ENCODE measurements at regions not wholly inside any gene's neighbourhood (a gene's known extent, or its start where the extent isn't known, plus 50 kb on each side); places are given as distances from the start of the nearest gene placed in this dataset.

DNA sequence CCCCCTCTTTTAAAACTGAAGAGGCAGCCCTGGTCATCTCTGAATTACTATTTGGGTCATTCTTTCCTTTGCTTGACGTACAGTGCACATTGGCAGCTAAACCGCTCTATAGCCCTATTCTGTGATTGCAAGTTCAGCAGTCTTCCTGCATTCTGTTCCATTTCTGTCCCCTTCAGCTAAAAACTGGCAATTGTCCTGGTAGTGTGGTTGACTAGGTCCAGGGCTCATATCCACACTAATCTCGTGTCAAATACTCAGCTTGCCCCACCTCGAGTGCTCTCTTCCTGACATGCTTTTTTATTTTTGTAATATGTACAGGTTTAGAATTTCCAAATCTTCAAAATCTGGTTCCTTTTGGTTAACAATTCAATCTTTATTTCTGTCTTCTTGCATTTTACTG, 282.1 kb downstream of the THBS2 start:
- Histone ChIP-seq H3K79me2 (ENCODE audit: insufficient read depth, low read length) (no peaks in the 10 kb centered on the region), H3K4me1 (ENCODE audit: insufficient read depth, low read length) (no peaks in the 10 kb centered on the region), H4K20me1 (ENCODE audit: insufficient read depth, low read length) (no peaks in the 10 kb centered on the region), H3K9ac (ENCODE audit: low read depth, low read length) (no peak overlapping the region), H3K4me3 (ENCODE audit: low read depth in 1 of 2, low read length in 2 of 2) (no peak overlapping the region), H3K27ac (ENCODE audit: low read length) (no peak overlapping the region), H3K27me3 (ENCODE audit: insufficient read depth, low read length, poor library complexity) (no peaks in the 10 kb centered on the region), H3K9me3 (ENCODE audit: insufficient read depth, low read length, severe bottlenecking) (no peaks in the 10 kb centered on the region), H2AFZ (ENCODE audit: low read depth, low read length) (no peak overlapping the region), H3K36me3 (ENCODE audit: insufficient read depth, low read length) (no peaks in the 10 kb centered on the region), H3K4me2 (ENCODE audit: insufficient read depth, low read length) (no peak overlapping the region)
- DNase-seq (no peak), ATAC-seq (ENCODE audit: insufficient read depth, low read depth) (no peak)
- TF ChIP-seq EZH2 (IDR thresholded peaks at IDR 0.05; ENCODE audit: borderline replicate concordance, low read depth, low read length, severe bottlenecking), result no peak
- no peak for TF ChIP-seq CTCF (IDR thresholded peaks at IDR 0.05; ENCODE audit: borderline replicate concordance, extremely low read depth, low read length, poor library complexity, severe bottlenecking)

- Histone ChIP-seq H3K4me2 (ENCODE audit: insufficient read depth, low read length) (no peak overlapping the region), H3K4me1 (ENCODE audit: insufficient read depth, low read length) (no peaks in the 10 kb centered on the region), H3K9me3 (ENCODE audit: insufficient read depth, low read length, severe bottlenecking) (no peaks in the 10 kb centered on the region), H4K20me1 (ENCODE audit: insufficient read depth, low read length) (no peaks in the 10 kb centered on the region), H2AFZ (ENCODE audit: low read depth, low read length) (no peak overlapping the region), H3K27ac (ENCODE audit: low read length) (no peak overlapping the region), H3K9ac (ENCODE audit: low read depth, low read length) (no peak overlapping the region), H3K27me3 (ENCODE audit: insufficient read depth, low read length, poor library complexity) (peaks cover 2% of the 10 kb centered on the region), H3K79me2 (ENCODE audit: insufficient read depth, low read length) (no peaks in the 10 kb centered on the region), H3K4me3 (ENCODE audit: low read depth in 1 of 2, low read length in 2 of 2) (no peak overlapping the region), H3K36me3 (ENCODE audit: insufficient read depth, low read length) (no peaks in the 10 kb centered on the region)
- no peak for ATAC-seq (ENCODE audit: insufficient read depth, low read depth)
- no peak for DNase-seq
- TF ChIP-seq CTCF (IDR thresholded peaks at IDR 0.05; ENCODE audit: borderline replicate concordance, extremely low read depth, low read length, poor library complexity, severe bottlenecking) (no peak), EZH2 (IDR thresholded peaks at IDR 0.05; ENCODE audit: borderline replicate concordance, low read depth, low read length, severe bottlenecking) (no peak)
Observed at GRCh38 chr6:168968801-168969200, 284.8 kb downstream of the THBS2 start.

- TF ChIP-seq CTCF (IDR thresholded peaks at IDR 0.05; ENCODE audit: borderline replicate concordance, extremely low read depth, low read length, poor library complexity, severe bottlenecking) (no peak), EZH2 (IDR thresholded peaks at IDR 0.05; ENCODE audit: borderline replicate concordance, low read depth, low read length, severe bottlenecking) (no peak)
- H3K27me3 ChIP-seq (ENCODE audit: insufficient read depth, low read length, poor library complexity), result peaks cover 5% of the 10 kb centered on the region
- no peaks in the 10 kb centered on the region for H4K20me1 ChIP-seq (ENCODE audit: insufficient read depth, low read length)
- no peak overlapping the region for H3K4me2 ChIP-seq (ENCODE audit: insufficient read depth, low read length)
- no peak overlapping the region for H3K27ac ChIP-seq (ENCODE audit: low read length)
- H3K9ac ChIP-seq (ENCODE audit: low read depth, low read length), result no peak overlapping the region
- ATAC-seq (ENCODE audit: insufficient read depth, low read depth) (peak; percentile 89), DNase-seq (peak; percentile 53)
- no peaks in the 10 kb centered on the region for H3K4me1 ChIP-seq (ENCODE audit: insufficient read depth, low read length)
- H3K4me3 ChIP-seq (ENCODE audit: low read depth in 1 of 2, low read length in 2 of 2), result no peak overlapping the region
- no peaks in the 10 kb centered on the region for H3K9me3 ChIP-seq (ENCODE audit: insufficient read depth, low read length, severe bottlenecking)
- no peak overlapping the region for H2AFZ ChIP-seq (ENCODE audit: low read depth, low read length)
- no peaks in the 10 kb centered on the region for H3K36me3 ChIP-seq (ENCODE audit: insufficient read depth, low read length)
- no peaks in the 10 kb centered on the region for H3K79me2 ChIP-seq (ENCODE audit: insufficient read depth, low read length)
Observed at GRCh38 chr6:168968228-168968627, 285.4 kb downstream of the THBS2 start.
